GM10248 (cell line): ENCODE measurements at regions not wholly inside any gene's neighbourhood (a gene's known extent, or its start where the extent isn't known, plus 50 kb on each side); places are given as distances from the start of the nearest gene placed in this dataset.

Experiments
- CTCF ChIA-PET: fragments of 300-600 bp; sonication (Branson Sonifier 250); formaldehyde crosslinking; extraction: SDS; loops from one replicate; lab custom pipeline; 2021; ENCODE audit warnings: antibody characterized with exemption; lab: Yijun Ruan, JAX
- POLR2A ChIA-PET: fragments of 350-650 bp; sonication (Branson Sonifier 250); formaldehyde crosslinking; extraction: SDS; loops from one replicate; lab custom pipeline; 2020; ENCODE audit warnings: antibody characterized with exemption; lab: Yijun Ruan, JAX
- DNase-seq: peaks from one replicate; pipeline ENCODE4 v3.0.0; 2012; ENCODE audit errors: extremely low spot score
- CTCF ChIP-seq: IDR thresholded peaks from 2 replicates; pipeline ENCODE4 v1.5.1; 2012; ENCODE audit warnings: mild to moderate bottlenecking, low read depth; ENCODE audit errors: extremely low read depth, missing control alignments, control extremely low read depth

- DNase-seq: no peak
- ChIA-PET POLR2A (no interaction called here), CTCF (interaction anchor here (0.7 to 2.4 kb wide), 2 partner anchors 38 to 45 kb away, joined by 3 to 6 read pairs; no protein-coding TSS in a partner anchor)
- TF ChIP-seq CTCF: no peak
Observed at GRCh38 chr7:18390535-18390907, 105.0 kb upstream of the HDAC9 start.

GRCh38 chr7:18393465-18394118 lies 102.0 kb upstream of the HDAC9 start:
- ChIA-PET POLR2A (interaction anchor here (0.6 kb wide), 2 partner anchors 446 to 610 kb away, joined by 3 to 7 read pairs; no protein-coding TSS in a partner anchor), CTCF (interaction anchor here (1.1 to 1.5 kb wide), 3 partner anchors 11 to 35 kb away, joined by 3 to 4 read pairs (median 3); no protein-coding TSS in a partner anchor)
- TF ChIP-seq CTCF: no peak
- DNase-seq: no peak

GRCh38 chr7:18395868-18396267 lies 99.7 kb upstream of the HDAC9 start:
- POLR2A ChIA-PET: no interaction called here
- CTCF ChIA-PET: no interaction called here
- no peak for TF ChIP-seq CTCF
- no peak for DNase-seq

GRCh38 chr7:18396953-18397352 lies 98.6 kb upstream of the HDAC9 start:
- no peak for TF ChIP-seq CTCF
- no peak for DNase-seq
- ChIA-PET POLR2A (no interaction called here), CTCF (interaction anchor here (1.3 kb wide), 1 partner anchor 8 kb away, joined by 5 read pairs; no protein-coding TSS in a partner anchor)

GRCh38 chr7:18399436-18400235 lies 95.9 kb upstream of the HDAC9 start:
- DNase-seq: no peak
- CTCF ChIA-PET: interaction anchor here (0.8 to 2.0 kb wide), 11 partner anchors 10 to 169 kb away, joined by 3 to 7 read pairs (median 4); no protein-coding TSS in a partner anchor

More at GRCh38 chr7:18399436-18400235, 95.9 kb upstream of the HDAC9 start:
- no peak for TF ChIP-seq CTCF
- POLR2A ChIA-PET: no interaction called here
